H1 (cell line): ENCODE measurements at regions not wholly inside any gene's neighbourhood (a gene's known extent, or its start where the extent isn't known, plus 50 kb on each side); places are given as distances from the start of the nearest gene placed in this dataset.

ENCODE experiments used
- CTCF ChIA-PET: fragments of 300-600 bp; sonication (Branson Sonifier 250); formaldehyde crosslinking; loops from one replicate; lab custom pipeline; 2021; ENCODE audit not compliant: partially characterized antibody; lab: Charles Lee
- POLR2A ChIA-PET: fragments of 300-600 bp; sonication (Branson Sonifier 250); formaldehyde crosslinking; loops from one replicate; lab custom pipeline; 2021; ENCODE audit warnings: inconsistent platforms; ENCODE audit not compliant: partially characterized antibody; lab: Charles Lee
- DNase-seq, 2 experiments: peaks; one replicate each; pipeline versions ENCODE4 v3.0.0 to v3.0.0-alpha.2; 2010 to 2022; ENCODE audit warnings: low spot score in 2 of 2, low read depth in 1 of 2, mixed read lengths in 1 of 2
- FAIRE-seq: peaks from 2 replicates; lab custom pipeline; 2011; peaks lifted over from hg19 to GRCh38; lab: Jason Lieb, UNC
- H2AFZ ChIP-seq: 2 replicates; pipeline ENCODE4 v1.8.1; 2012; ENCODE audit warnings: low read length, inconsistent platforms
- H2AK5ac ChIP-seq: 2 replicates; pipeline ENCODE4 v1.6.1; 2013; ENCODE audit warnings: low read depth, low read length
- H2BK120ac ChIP-seq: replicated peaks from 2 replicates; pipeline ENCODE3; 2013; ENCODE audit warnings: low read depth, low read length, inconsistent platforms
- H2BK12ac ChIP-seq: 2 replicates; pipeline ENCODE4 v1.6.1; 2013; ENCODE audit warnings: low read depth, low read length
- H2BK15ac ChIP-seq: 2 replicates; pipeline ENCODE4 v1.6.1; 2013; ENCODE audit warnings: low read length
- H2BK20ac ChIP-seq: 2 replicates; pipeline ENCODE4 v1.6.1; 2013; ENCODE audit warnings: low read length
- H2BK5ac ChIP-seq: 2 replicates; pipeline ENCODE4 v1.6.1; 2013; ENCODE audit warnings: low read depth, low read length
- H3K14ac ChIP-seq: 2 replicates; pipeline ENCODE4 v1.6.1; 2013; ENCODE audit warnings: inconsistent platforms; ENCODE audit not compliant: insufficient read length
- H3K18ac ChIP-seq: 2 replicates; pipeline ENCODE4 v1.6.1; 2013; ENCODE audit warnings: low read length; ENCODE audit errors: extremely low read depth
- H3K23ac ChIP-seq: 2 replicates; pipeline ENCODE4 v1.6.1; 2013; ENCODE audit warnings: inconsistent platforms; ENCODE audit not compliant: insufficient read length
- H3K23me2 ChIP-seq: 2 replicates; pipeline ENCODE4 v1.6.1; 2013; ENCODE audit warnings: low read depth, low read length
- H3K27ac ChIP-seq: 2 replicates; pipeline ENCODE4 v1.6.1; 2011; ENCODE audit warnings: low read depth, low read length, inconsistent platforms
- H3K27me3 ChIP-seq, 4 experiments: replicated peaks in 1 of 4; 1 replicate in 1 of 4; 2 replicates in 3 of 4; pipeline versions ENCODE4 v1.6.1 to v1.8.1; 2011 to 2013; ENCODE audit warnings: low read length in 3 of 4, mild to moderate bottlenecking in 3 of 4, inconsistent platforms in 2 of 4, mixed read lengths in 2 of 4, moderate library complexity in 1 of 4; ENCODE audit not compliant: control insufficient read depth in 3 of 4, insufficient read depth in 3 of 4; ENCODE audit errors: extremely low read depth in 1 of 4
- H3K36me3 ChIP-seq, 4 experiments: 2 replicates each; pipeline versions ENCODE4 v1.6.1 to v1.8.1; 2011 to 2013; ENCODE audit warnings: mild to moderate bottlenecking in 4 of 4, low read length in 3 of 4, moderate library complexity in 2 of 4, control low read depth in 1 of 4, inconsistent platforms in 1 of 4; ENCODE audit not compliant: insufficient read depth in 4 of 4, control insufficient read depth in 2 of 4
- H3K4ac ChIP-seq: replicated peaks from 2 replicates; pipeline ENCODE3; 2013; ENCODE audit warnings: low read length, low read depth, mixed read lengths, inconsistent platforms; ENCODE audit not compliant: insufficient read length
- H3K4me1 ChIP-seq, 4 experiments: replicated peaks in 1 of 4; 1 replicate in 1 of 4; 2 replicates in 3 of 4; pipeline versions ENCODE4 v1.6.1 to v1.8.1; 2011 to 2013; ENCODE audit warnings: low read length in 3 of 4, inconsistent platforms in 2 of 4, mixed read lengths in 1 of 4; ENCODE audit not compliant: insufficient read depth in 4 of 4, control insufficient read depth in 3 of 4
- H3K4me2 ChIP-seq, 2 experiments: 2 replicates each; pipeline versions ENCODE4 v1.6.1 to v1.8.1; 2011 to 2013; ENCODE audit warnings: low read depth in 2 of 2, low read length in 2 of 2, control low read depth in 1 of 2, inconsistent platforms in 1 of 2, mild to moderate bottlenecking in 1 of 2; ENCODE audit not compliant: insufficient read depth in 1 of 2
- H3K4me3 ChIP-seq, 4 experiments: fragments of 200-600, 300-600 bp in 1 of 4; sonication (generic), shearing (Covaris generic), sonication (Bioruptor Twin) in 1 of 4; 2 replicates each; pipeline versions ENCODE4 v1.5.1 to v1.8.1; 2011 to 2016; ENCODE audit warnings: low read length in 4 of 4, low read depth in 3 of 4, control low read depth in 2 of 4, inconsistent platforms in 2 of 4, mild to moderate bottlenecking in 2 of 4, mixed read lengths in 1 of 4, moderate library complexity in 1 of 4; ENCODE audit not compliant: insufficient read depth in 2 of 4; ENCODE audit errors: extremely low read depth in 1 of 4
- H3K56ac ChIP-seq: replicated peaks from 2 replicates; pipeline ENCODE3; 2013; ENCODE audit warnings: low read depth, mild to moderate bottlenecking, mixed read lengths, low read length, inconsistent platforms; ENCODE audit not compliant: insufficient read length
- H3K79me1 ChIP-seq: 2 replicates; pipeline ENCODE4 v1.6.1; 2013; ENCODE audit warnings: low read depth, low read length, control low read depth
- H3K79me2 ChIP-seq, 2 experiments: 2 replicates each; pipeline versions ENCODE4 v1.6.1 to v1.8.1; 2012 to 2013; ENCODE audit warnings: low read length in 2 of 2, mild to moderate bottlenecking in 2 of 2, inconsistent platforms in 1 of 2; ENCODE audit not compliant: insufficient read depth in 2 of 2, control insufficient read depth in 1 of 2
- H3K9ac ChIP-seq, 4 experiments: replicated peaks in 1 of 4; 1 replicate in 1 of 4; 2 replicates in 3 of 4; pipeline versions ENCODE4 v1.6.1 to v1.8.1; 2011 to 2013; ENCODE audit warnings: low read depth in 3 of 4, low read length in 3 of 4, control low read depth in 2 of 4, mild to moderate bottlenecking in 2 of 4, moderate library complexity in 2 of 4, inconsistent platforms in 1 of 4; ENCODE audit errors: extremely low read depth in 1 of 4
- H3K9me3 ChIP-seq, 2 experiments: 2 replicates each; pipeline versions ENCODE4 v1.6.1 to v1.8.1; 2012 to 2013; ENCODE audit warnings: mild to moderate bottlenecking in 2 of 2, moderate library complexity in 2 of 2, control low read depth in 1 of 2, inconsistent platforms in 1 of 2, low read depth in 1 of 2, low read length in 1 of 2, mixed read lengths in 1 of 2; ENCODE audit not compliant: insufficient read depth in 2 of 2
- H4K20me1 ChIP-seq, 2 experiments: replicated peaks in 1 of 2; 2 replicates each; pipeline versions ENCODE3 to v1.8.1; 2011 to 2013; ENCODE audit warnings: inconsistent platforms in 2 of 2, low read length in 2 of 2, mild to moderate bottlenecking in 1 of 2; ENCODE audit not compliant: insufficient read depth in 2 of 2, control insufficient read depth in 1 of 2
- H4K5ac ChIP-seq: 2 replicates; pipeline ENCODE4 v1.6.1; 2013; ENCODE audit warnings: low read length, low read depth, mixed read lengths, inconsistent platforms; ENCODE audit not compliant: insufficient read length
- H4K8ac ChIP-seq: 2 replicates; pipeline ENCODE4 v1.8.0; 2013; ENCODE audit warnings: mild to moderate bottlenecking, moderate library complexity, low read length, inconsistent platforms; ENCODE audit not compliant: insufficient read depth; ENCODE audit errors: extremely low read depth
- H4K91ac ChIP-seq: replicated peaks from 2 replicates; pipeline ENCODE3; 2013; ENCODE audit warnings: low read length, mixed read lengths, inconsistent platforms; ENCODE audit not compliant: insufficient read length
- EP300 ChIP-seq, 2 experiments: IDR thresholded peaks; 1 replicate in 1 of 2; 2 replicates in 1 of 2; pipeline ENCODE4 v1.6.1; 2011 to 2012; ENCODE audit warnings: low read depth in 2 of 2, low read length in 2 of 2, mild to moderate bottlenecking in 2 of 2, borderline replicate concordance in 1 of 2, inconsistent platforms in 1 of 2, moderate library complexity in 1 of 2
- GTF2F1 ChIP-seq: IDR thresholded peaks from 2 replicates; pipeline ENCODE4 v1.6.1; 2012; ENCODE audit warnings: low read depth, low read length, improper control_type of control experiment, borderline replicate concordance
- KDM1A ChIP-seq: fragments of 200-600, 300-600 bp; sonication (generic); IDR thresholded peaks from 2 replicates; pipeline ENCODE4 v1.7.1; 2016; ENCODE audit warnings: mild to moderate bottlenecking, low read length, borderline replicate concordance
- PHF8 ChIP-seq: fragments of 200-600 bp; sonication (generic); conservative IDR thresholded peaks from 2 replicates; pipeline ENCODE4 v1.7.1; 2012; ENCODE audit warnings: low read depth, mild to moderate bottlenecking, inconsistent platforms, low read length, moderate library complexity
- RNF2 ChIP-seq: fragments of 200-900, 300-1000 bp; sonication (generic); IDR thresholded peaks from 2 replicates; pipeline ENCODE4 v1.7.1; 2016; ENCODE audit warnings: borderline replicate concordance, low read depth, mild to moderate bottlenecking, antibody characterized with exemption, low read length; ENCODE audit not compliant: poor library complexity, severe bottlenecking; ENCODE audit errors: missing control alignments
- TF ChIP-seq, protein P1 (sequence below), 3 experiments: IDR thresholded peaks; 1 replicate in 2 of 3; 2 replicates in 1 of 3; pipeline versions ENCODE4 v1.5.1 to v1.6.1; 2011; ENCODE audit warnings: low read length in 3 of 3, mild to moderate bottlenecking in 3 of 3, inconsistent platforms in 2 of 3, low read depth in 1 of 3, moderate library complexity in 1 of 3; ENCODE audit not compliant: insufficient read depth in 1 of 3; ENCODE audit errors: control extremely low read depth in 1 of 3

DNA sequence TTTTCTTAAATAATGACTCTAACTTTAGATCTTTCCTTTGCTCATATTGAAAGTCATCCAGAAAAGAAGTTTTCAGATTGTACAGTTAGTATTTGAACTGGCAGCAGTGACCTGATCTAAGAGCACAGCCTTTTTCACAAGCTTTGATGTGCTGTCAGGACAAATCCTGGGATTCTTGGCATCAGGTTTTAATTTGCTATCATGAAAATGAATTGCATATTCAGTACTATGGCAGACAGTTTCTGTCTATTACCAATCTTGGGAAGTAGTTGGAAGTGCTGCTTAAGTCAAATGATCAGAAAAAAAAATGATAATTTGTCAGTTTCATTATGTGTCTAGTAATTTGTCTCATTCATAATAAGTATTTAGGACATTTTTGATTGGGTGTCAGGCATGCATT is 925.6 kb upstream of the ARRDC3 start:
- H2AK5ac ChIP-seq = no peak overlapping the region
- no peaks in the 10 kb centered on the region for H3K4me1 ChIP-seq
- no peak overlapping the region for H3K23ac ChIP-seq
- no peaks in the 10 kb centered on the region for H3K27me3 ChIP-seq
- H3K4me2 ChIP-seq = no peak overlapping the region
- no peak overlapping the region for H4K5ac ChIP-seq
- H2BK120ac ChIP-seq = no peak overlapping the region
- H4K8ac ChIP-seq = no peak overlapping the region
- H2BK15ac ChIP-seq = no peak overlapping the region
- H4K20me1 ChIP-seq = no peaks in the 10 kb centered on the region
- H3K36me3 ChIP-seq = no peaks in the 10 kb centered on the region
- no peak overlapping the region for H4K91ac ChIP-seq
- H3K79me2 ChIP-seq = no peaks in the 10 kb centered on the region
- H2BK5ac ChIP-seq = no peak overlapping the region
- H3K27ac ChIP-seq = no peak overlapping the region
- H3K4me3 ChIP-seq = no peak overlapping the region
- H2AFZ ChIP-seq = no peak overlapping the region
- no peak overlapping the region for H3K18ac ChIP-seq
- H3K9ac ChIP-seq = no peak overlapping the region
- no peak overlapping the region for H2BK20ac ChIP-seq
- no peaks in the 10 kb centered on the region for H3K9me3 ChIP-seq
- POLR2A ChIA-PET = no interaction called here
- no peaks in the 10 kb centered on the region for H3K79me1 ChIP-seq
- TF ChIP-seq PHF8 (no peak), KDM1A (no peak), EP300 (IDR thresholded peaks at IDR 0.05; ENCODE audit: borderline replicate concordance in 1 of 2, low read depth in 2 of 2, low read length in 2 of 2) (no peak), RNF2 (no peak), GTF2F1 (no peak)
- TF ChIP-seq, protein P1, sequence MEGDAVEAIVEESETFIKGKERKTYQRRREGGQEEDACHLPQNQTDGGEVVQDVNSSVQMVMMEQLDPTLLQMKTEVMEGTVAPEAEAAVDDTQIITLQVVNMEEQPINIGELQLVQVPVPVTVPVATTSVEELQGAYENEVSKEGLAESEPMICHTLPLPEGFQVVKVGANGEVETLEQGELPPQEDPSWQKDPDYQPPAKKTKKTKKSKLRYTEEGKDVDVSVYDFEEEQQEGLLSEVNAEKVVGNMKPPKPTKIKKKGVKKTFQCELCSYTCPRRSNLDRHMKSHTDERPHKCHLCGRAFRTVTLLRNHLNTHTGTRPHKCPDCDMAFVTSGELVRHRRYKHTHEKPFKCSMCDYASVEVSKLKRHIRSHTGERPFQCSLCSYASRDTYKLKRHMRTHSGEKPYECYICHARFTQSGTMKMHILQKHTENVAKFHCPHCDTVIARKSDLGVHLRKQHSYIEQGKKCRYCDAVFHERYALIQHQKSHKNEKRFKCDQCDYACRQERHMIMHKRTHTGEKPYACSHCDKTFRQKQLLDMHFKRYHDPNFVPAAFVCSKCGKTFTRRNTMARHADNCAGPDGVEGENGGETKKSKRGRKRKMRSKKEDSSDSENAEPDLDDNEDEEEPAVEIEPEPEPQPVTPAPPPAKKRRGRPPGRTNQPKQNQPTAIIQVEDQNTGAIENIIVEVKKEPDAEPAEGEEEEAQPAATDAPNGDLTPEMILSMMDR (IDR thresholded peaks at IDR 0.05; ENCODE audit: control extremely low read depth in 1 of 3, insufficient read depth in 1 of 3, low read depth in 1 of 3, low read length in 3 of 3) = no peak
- no peak overlapping the region for H3K56ac ChIP-seq
- no peak overlapping the region for H3K14ac ChIP-seq
- H3K23me2 ChIP-seq = no peaks in the 10 kb centered on the region
- H2BK12ac ChIP-seq = no peak overlapping the region
- DNase-seq (no peak), FAIRE-seq (no peak)
- no peak overlapping the region for H3K4ac ChIP-seq
- CTCF ChIA-PET = interaction anchor here (0.6 to 1.6 kb wide), 9 partner anchors 24 to 667 kb away, joined by 3 to 5 read pairs (median 4); no protein-coding TSS in a partner anchor
